Adrenal gland (tissue), 9 donors: ENCODE measurements at regions not wholly inside any gene's neighbourhood (a gene's known extent, or its start where the extent isn't known, plus 50 kb on each side); places are given as distances from the start of the nearest gene placed in this dataset.
"Not testable (repeated sequence)": the region's sequence is repeated elsewhere in the genome, so short reads cannot be mapped to it uniquely, and the experiment has no call there.

Source experiments
- DNase-seq, 7 donors: peaks; one replicate each; pipeline ENCODE4 v3.0.0-alpha.2; 2019 to 2020
- H3K27ac ChIP-seq, 5 donors: fragments of 200-600 bp; sonication (generic) in 4 of 5; 1 replicate in 3 of 5; 2 replicates in 2 of 5; pipeline versions ENCODE4 v1.5.1 to v1.8.0; 2016 to 2020; ENCODE audit warnings: mild to moderate bottlenecking in 1 of 5
- H3K27me3 ChIP-seq: fragments of 200-600 bp; 2 replicates; pipeline ENCODE4 v1.8.0; 2021
- H3K36me3 ChIP-seq, 2 donors: fragments of 200-600 bp; replicated peaks in 1 of 2; 1 replicate in 1 of 2; 2 replicates in 1 of 2; pipeline versions ENCODE4 v1.5.1 to v1.8.0; 2018 to 2022
- H3K4me1 ChIP-seq, 2 donors: fragments of 200-600 bp; replicated peaks in 1 of 2; 1 replicate in 1 of 2; 2 replicates in 1 of 2; pipeline versions ENCODE4 v1.5.1 to v1.8.0; 2018 to 2021
- H3K4me3 ChIP-seq, 4 donors: fragments of 200-600 bp; sonication (generic) in 3 of 4; one replicate each; pipeline ENCODE4 v1.5.1; 2016 to 2018
- H3K9me3 ChIP-seq, 3 donors: fragments of 200-600 bp; sonication (generic) in 1 of 3; replicated peaks in 1 of 3; 1 replicate in 2 of 3; 2 replicates in 1 of 3; pipeline versions ENCODE4 v1.5.1 to v1.8.0; 2016 to 2021
- CTCF ChIP-seq, 6 experiments: fragments of 450-650 bp in 4 of 6; fragments of 200-600 bp in 2 of 6; sonication (generic) in 1 of 6; IDR thresholded peaks; 1 replicate in 5 of 6; 2 replicates in 1 of 6; pipeline versions ENCODE4 v1.5.1 to v1.8.0; 2016 to 2021; ENCODE audit warnings: antibody characterized with exemption in 6 of 6, mild to moderate bottlenecking in 2 of 6, moderate library complexity in 1 of 6
- POLR2A ChIP-seq, 2 donors: fragments of 450-650 bp; IDR thresholded peaks; one replicate each; pipeline ENCODE4 v1.6.1; 2017; ENCODE audit warnings: antibody characterized with exemption in 2 of 2, mild to moderate bottlenecking in 2 of 2, moderate library complexity in 1 of 2
- WGBS, 4 donors: extraction: QIAGEN DNeasy Blood & Tissue Kit in 2 of 4; methylation state at CpG; one replicate each; pipeline versions ENCODE4 v1.1.5 to v1.1.7; 2013 to 2017; 5-methylcytosine and 5-hydroxymethylcytosine counted together
- intact Hi-C, 2 donors: fragments of 100-400 bp; cut with DNase I; formaldehyde crosslinking; loops; one replicate each; pipeline versions ENCODE4 v1.14.1 to v1.15.0; 2022 to 2023
- donor health status: healthy with polysubstance abuse.
- donor health status: Bipolar disorder and iron deficiency.
- donor health status: DM: yes; HTN: yes; CAD: no.
- donor health status: DM: no; HTN: no; CAD: no.
- donor health status: DM: no; HTN: no; CAD: no.

GRCh38 chr6:12624142-12624837 lies 92.3 kb upstream of the PHACTR1 start:
- H3K36me3 ChIP-seq = no peaks in the 10 kb centered on the region
- peaks cover 0 to under 1% (median 0%) of the 10 kb centered on the region in 3 donors for H3K9me3 ChIP-seq
- no peak overlapping the region for H3K4me3 ChIP-seq
- intact Hi-C loops = no loop called here
- TF ChIP-seq POLR2A (IDR thresholded peaks at IDR 0.05) = no peak
- TF ChIP-seq CTCF (IDR thresholded peaks at IDR 0.05) = no peak
- no peak for DNase-seq
- H3K27me3 ChIP-seq = no peaks in the 10 kb centered on the region
- no peaks in the 10 kb centered on the region for H3K4me1 ChIP-seq
- H3K27ac ChIP-seq = no peak overlapping the region
- 78 to 80% (median 79%) methylated on average over 5 of the region's 5 CpGs for WGBS, 4 donors

GRCh38 chr6:12627053-12627452 lies 89.5 kb upstream of the PHACTR1 start:
- TF ChIP-seq CTCF (IDR thresholded peaks at IDR 0.05) = no peak
- TF ChIP-seq POLR2A (IDR thresholded peaks at IDR 0.05) = no peak
- H3K4me3 ChIP-seq = no peak overlapping the region
- peaks cover 0 to 5% (median 0%) of the 10 kb centered on the region in 3 donors for H3K9me3 ChIP-seq
- H3K27me3 ChIP-seq = no peaks in the 10 kb centered on the region
- no peaks in the 10 kb centered on the region for H3K4me1 ChIP-seq
- WGBS, 4 donors = 88 to 97% (median 93%) methylated on average over 1 of the region's 1 CpG
- intact Hi-C loops = no loop called here
- H3K27ac ChIP-seq = no peak overlapping the region
- H3K36me3 ChIP-seq = no peaks in the 10 kb centered on the region
- no peak for DNase-seq

GRCh38 chr6:12628327-12628726 lies 88.2 kb upstream of the PHACTR1 start:
- Histone ChIP-seq H3K27me3 (no peaks in the 10 kb centered on the region), H3K27ac (no peak overlapping the region), H3K4me3 (no peak overlapping the region), H3K4me1 (no peaks in the 10 kb centered on the region), H3K9me3 (peaks cover 0 to 5% (median 0%) of the 10 kb centered on the region in 3 donors), H3K36me3 (no peaks in the 10 kb centered on the region)
- 83 to 96% (median 91%) methylated on average over 2 of the region's 2 CpGs for WGBS, 4 donors
- no peak for TF ChIP-seq CTCF (IDR thresholded peaks at IDR 0.05)
- no peak for TF ChIP-seq POLR2A (IDR thresholded peaks at IDR 0.05)
- intact Hi-C loops = no loop called here
- DNase-seq = no peak

GRCh38 chr6:12633746-12634145 lies 82.8 kb upstream of the PHACTR1 start:
- H3K36me3 ChIP-seq, H3K27ac ChIP-seq, H3K9me3 ChIP-seq, H3K4me3 ChIP-seq, H3K27me3 ChIP-seq, DNase-seq, H3K4me1 ChIP-seq: not testable (repeated sequence)
- WGBS, 4 donors = 55 to 79% (median 70%) methylated on average over 1 of the region's 1 CpG
- intact Hi-C loops = loop anchor here in 1 of 2 donors (10.0 kb wide), 1 partner anchor 261 kb away; no protein-coding TSS in a partner anchor

GRCh38 chr6:12635375-12635774 lies 81.2 kb upstream of the PHACTR1 start:
- Histone ChIP-seq H3K27me3 (peaks cover 4% of the 10 kb centered on the region), H3K4me3 (no peak overlapping the region), H3K4me1 (no peaks in the 10 kb centered on the region), H3K27ac (no peak overlapping the region), H3K36me3 (no peaks in the 10 kb centered on the region), H3K9me3 (peaks cover 0 to 5% (median 0%) of the 10 kb centered on the region in 3 donors)
- TF ChIP-seq POLR2A (IDR thresholded peaks at IDR 0.05) (no peak), CTCF (IDR thresholded peaks at IDR 0.05) (no peak)
- WGBS, 4 donors = 46 to 62% (median 57%) methylated on average over 2 of the region's 2 CpGs
- no peak for DNase-seq
- intact Hi-C loops = loop anchor here in 1 of 2 donors (10.0 kb wide), 1 partner anchor 259 kb away; no protein-coding TSS in a partner anchor
